Dermis microvascular lymphatic vessel endothelial cell (primary cell): ENCODE measurements at regions not wholly inside any gene's neighbourhood (a gene's known extent, or its start where the extent isn't known, plus 50 kb on each side); places are given as distances from the start of the nearest gene placed in this dataset.

Experiments
- DNase-seq, 2 donors: peaks; one replicate each; pipeline versions ENCODE4 v3.0.0 to v3.0.0-alpha.2; 2010; ENCODE audit warnings: low read depth in 2 of 2

DNA sequence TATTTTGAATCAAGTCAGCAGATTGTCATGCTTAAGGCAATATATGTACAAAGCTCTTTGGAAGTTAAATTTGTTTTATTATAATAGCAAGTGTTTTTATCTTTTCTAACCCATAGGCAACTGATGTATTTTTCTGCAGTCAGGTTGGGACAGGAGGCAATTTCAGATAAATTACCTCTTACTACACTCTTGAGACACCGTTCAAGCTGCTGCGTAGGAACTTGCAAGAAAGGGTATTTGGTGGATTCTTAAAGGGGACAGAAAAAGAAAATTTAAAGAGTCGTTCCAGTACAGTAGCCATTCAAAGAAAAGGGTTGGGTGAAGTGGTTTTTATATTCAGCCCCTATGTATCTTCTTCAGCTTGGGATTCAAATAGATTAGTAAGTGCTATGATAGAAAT is 112.4 kb upstream of the APC start:
- no peak for DNase-seq

- DNase-seq, result no peak
Measured at GRCh38 chr5:112625689-112626438, 111.8 kb upstream of the APC start.

DNA sequence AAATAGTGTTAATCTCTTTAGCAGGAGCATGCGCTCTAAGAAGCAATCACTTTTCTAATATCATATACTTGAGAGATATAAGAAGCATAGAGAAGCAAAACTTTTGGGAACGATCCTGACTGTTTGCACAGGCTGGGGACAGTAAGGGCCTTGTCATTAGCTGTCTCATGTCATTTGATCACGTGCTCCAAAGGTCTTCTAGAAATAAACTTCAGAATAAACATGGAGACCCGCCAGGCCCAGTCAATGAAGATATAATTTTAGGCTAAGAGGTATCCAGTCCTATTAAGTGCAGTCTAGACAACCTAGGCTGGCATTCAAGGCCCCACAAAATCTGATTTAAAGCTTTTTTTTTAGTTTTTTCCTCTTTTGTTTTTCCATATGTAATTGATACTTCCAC is 111.0 kb upstream of the APC start:
- no peak for DNase-seq

GRCh38 chr5:112628214-112628980 is 109.3 kb upstream of the APC start:
- no peak for DNase-seq

DNA sequence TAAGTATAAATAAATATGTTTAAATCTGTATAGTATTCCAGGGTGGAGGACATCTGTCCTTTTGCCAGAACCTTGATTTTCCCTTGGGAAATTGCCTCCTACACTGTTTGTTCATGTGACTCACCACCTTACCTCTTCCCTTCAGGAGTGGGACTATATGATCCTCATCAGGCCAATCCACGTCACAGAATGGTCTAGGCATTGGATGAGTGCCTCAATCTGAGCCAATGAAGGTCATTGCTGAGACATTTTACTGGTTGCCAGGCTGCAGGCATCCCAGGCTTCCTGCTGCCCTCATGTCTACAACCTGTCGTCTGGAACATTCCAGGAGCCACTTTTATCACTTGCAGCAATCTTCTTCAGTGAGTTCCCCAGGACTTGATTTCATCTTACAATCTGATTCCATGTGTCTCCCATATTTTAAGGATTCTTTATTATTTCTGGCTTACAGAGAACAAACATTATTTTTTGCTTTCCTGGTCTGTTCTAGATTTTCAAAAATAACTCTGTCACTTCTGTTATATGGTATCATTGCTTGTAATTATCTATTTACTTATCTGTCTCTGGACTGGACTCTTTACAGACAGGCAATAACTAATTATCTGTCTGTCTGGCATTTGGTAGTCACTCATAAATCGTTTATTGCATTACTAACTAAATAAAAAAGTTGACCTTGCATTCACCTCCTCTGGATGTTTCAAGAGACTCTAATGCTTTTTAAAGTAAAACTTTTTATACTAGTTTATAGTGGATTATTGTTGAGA is 107.3 kb upstream of the APC start:
- DNase-seq, result no peak

DNA sequence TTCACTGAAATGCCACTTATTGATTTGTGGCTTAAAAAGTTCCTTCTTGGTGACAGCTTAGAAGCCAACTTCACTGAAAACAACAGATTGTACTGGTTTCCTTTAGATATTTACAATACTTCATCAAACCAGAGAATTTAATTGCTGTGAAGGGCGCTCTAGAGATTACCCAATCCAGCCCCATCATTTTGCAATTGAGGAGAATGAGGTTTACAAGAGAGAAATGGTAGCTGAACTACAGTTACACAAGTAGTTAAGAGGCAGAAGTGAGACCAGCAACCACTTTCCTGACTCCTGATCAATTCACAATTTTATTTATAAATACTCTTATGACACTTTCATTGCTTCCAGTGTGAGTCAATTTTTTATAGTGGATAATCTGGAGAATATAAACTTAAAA is 103.5 kb upstream of the APC start:
- no peak for DNase-seq

- no peak for DNase-seq
Measured at GRCh38 chr5:112634796-112635195, 102.9 kb upstream of the APC start.

GRCh38 chr5:112635276-112635675 is 102.4 kb upstream of the APC start:
- no peak for DNase-seq

DNA sequence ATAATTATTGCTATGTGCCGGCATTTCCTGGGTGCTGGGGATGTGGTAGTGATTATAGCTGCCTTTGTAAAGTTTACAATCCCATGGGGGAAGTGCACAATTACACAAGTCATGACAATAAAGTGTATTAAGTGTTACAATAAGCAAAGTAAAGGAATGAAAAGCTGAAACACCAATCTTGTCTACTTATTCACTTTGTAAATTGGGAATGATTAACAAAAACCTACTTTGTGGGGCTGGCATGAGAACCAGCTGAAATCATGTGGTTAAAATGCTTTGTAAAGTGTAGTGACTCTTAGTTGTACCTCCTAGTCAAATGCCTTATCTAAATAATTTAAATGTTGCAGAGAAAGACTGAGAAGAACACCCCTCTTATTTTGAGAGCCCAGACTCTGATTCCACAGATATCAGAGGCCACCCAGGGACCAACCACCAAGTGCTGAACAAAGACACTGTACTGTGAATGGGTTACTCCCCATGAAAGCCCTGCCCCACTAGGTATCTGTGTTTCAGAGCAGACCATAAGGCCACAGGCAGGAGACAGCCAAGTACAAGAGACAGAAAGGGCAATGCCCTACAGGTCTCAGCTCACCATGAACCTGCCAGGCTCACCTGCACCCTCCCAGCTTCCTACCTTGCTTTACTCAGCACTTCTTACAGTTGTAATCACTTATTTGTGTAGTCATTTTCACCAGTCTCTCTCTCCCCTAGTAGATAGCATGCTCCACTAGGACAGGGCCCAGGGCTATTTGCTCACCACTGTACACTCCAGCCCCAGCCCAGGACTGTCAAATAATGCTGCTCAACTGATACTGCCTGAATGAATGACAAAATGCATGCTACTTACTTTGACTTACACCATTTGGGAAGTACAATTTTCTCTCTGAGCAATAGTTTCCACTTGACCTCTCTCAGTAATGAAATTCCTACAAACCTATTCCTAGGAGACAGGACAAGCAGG is 101.6 kb upstream of the APC start:
- no peak for DNase-seq

DNA sequence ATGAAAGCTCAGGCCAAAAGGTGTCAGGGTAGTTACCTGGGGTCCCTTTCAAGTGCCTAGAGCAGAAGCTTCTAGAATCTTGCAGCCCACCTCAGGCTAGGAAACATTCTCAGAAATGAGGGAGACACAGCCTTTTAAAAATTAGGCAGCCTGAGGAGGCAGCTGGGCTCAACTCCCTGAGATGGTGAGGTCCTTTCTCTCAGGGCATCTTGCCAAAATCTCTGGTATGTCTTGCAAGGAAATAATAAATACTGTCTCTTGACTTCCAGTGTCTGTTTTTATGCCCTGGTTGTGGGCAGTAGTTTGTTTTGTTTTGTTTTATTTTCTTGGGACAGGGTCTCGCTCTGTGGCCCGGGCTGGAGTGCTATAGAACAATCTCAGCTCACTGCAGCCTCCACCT is 100.9 kb upstream of the APC start:
- DNase-seq, result no peak

DNA sequence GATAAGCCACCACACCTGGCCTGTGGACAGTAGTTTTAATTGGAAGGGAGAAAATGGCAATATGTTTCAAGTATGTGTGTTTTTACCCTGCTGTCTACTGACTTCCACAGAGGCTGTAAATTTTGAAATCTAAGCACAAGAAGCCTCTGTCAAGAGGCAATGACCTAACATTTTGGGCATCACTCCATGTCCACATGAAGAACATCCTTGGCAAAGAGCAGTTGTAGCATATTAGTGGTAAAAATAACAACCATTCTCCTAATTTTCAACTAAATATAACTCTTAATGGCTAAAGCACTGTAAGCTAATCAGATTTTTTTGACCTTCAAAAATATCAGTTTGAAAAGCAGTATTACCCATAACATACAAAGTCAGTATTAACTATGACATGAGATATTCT is 100.3 kb upstream of the APC start:
- DNase-seq, result no peak

GRCh38 chr5:112640546-112640945 is 97.1 kb upstream of the APC start:
- no peak for DNase-seq

DNA sequence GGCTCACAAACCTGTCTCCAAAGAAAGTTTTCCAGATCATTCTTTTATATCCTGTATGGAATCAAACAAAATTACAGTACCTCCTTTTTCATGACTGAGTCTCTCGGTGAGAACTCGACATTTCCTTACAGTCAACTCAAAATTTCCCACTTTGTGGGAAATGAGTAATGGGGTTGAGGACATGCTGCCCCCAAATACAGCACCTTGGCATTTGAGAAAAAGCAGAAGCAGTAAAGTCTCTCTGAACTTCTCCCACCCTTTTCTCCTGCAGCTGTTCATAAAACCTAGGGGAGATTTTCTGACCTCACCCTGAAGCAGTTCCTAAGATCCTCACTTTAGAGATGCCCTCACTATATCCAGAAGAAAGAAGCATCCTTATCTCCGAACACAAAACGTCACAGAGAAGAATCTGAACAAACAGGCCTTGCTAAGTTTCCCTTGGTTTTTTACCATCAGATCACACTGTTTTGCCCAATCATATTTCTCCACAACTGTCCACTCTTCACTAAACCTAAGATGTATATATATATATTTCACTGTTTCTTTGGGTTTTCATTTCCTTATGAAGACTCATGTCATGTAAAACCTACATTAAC is 96.1 kb upstream of the APC start:
- no peak for DNase-seq

- DNase-seq, result no peak
Measured at GRCh38 chr5:112642885-112643284, 94.8 kb upstream of the APC start.

- DNase-seq, result no peak
Measured at GRCh38 chr5:112643339-112643971, 94.2 kb upstream of the APC start.

- no peak for DNase-seq
Measured at GRCh38 chr5:112646139-112646936, 91.3 kb upstream of the APC start.

GRCh38 chr5:112647428-112647827 is 90.3 kb upstream of the APC start:
- no peak for DNase-seq

- DNase-seq, result no peak
Measured at GRCh38 chr5:112648264-112648663, 89.4 kb upstream of the APC start.

DNA sequence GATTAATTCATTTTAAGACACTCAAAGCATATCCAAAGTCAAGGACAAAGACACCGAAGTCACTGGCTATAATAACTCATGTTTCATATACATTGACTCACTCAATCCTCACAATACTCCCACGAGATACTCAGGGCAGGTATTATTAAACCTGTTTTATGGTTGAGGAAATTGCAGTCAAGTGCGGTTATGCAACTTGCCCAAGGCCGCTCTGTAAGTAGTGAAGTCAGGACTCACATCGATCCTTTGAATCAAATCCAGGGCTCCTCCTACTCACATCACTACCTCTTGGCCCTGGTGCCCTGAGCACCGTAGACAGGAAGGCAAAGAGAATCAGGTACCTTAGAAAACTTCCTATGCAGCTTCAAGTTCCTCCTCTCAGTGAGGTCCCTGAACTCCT is 87.8 kb upstream of the APC start:
- DNase-seq, result no peak
